ENCODE measurements at regions not wholly inside any gene's neighbourhood (a gene's known extent, or its start where the extent isn't known, plus 50 kb on each side); places are given as distances from the start of the nearest gene placed in this dataset.

DNA sequence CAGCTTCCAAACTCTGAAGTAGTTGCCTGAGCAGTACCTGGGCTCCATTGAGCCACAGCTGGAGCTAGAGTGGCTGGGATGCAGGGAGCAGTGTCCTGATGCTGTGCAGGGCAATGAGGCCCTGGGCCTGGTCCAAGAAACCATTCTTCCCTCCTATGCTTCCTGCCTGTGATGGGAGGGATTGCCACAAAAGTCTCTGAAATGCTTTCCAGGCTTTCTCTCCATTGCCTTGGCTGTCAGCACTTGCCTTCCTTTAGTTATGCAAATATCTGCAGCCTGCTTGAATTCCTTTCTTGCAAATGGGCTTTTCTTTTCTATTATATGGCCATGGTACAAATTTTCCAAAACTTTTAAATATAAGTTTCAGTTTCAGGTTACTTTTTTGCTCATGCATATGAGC lies 972.2 kb upstream of the MBL2 start:
- TF ChIP-seq EZH2 (IDR thresholded peaks at IDR 0.05; ENCODE audit: borderline replicate concordance, low read length): no peak
- TF ChIP-seq, protein P1, sequence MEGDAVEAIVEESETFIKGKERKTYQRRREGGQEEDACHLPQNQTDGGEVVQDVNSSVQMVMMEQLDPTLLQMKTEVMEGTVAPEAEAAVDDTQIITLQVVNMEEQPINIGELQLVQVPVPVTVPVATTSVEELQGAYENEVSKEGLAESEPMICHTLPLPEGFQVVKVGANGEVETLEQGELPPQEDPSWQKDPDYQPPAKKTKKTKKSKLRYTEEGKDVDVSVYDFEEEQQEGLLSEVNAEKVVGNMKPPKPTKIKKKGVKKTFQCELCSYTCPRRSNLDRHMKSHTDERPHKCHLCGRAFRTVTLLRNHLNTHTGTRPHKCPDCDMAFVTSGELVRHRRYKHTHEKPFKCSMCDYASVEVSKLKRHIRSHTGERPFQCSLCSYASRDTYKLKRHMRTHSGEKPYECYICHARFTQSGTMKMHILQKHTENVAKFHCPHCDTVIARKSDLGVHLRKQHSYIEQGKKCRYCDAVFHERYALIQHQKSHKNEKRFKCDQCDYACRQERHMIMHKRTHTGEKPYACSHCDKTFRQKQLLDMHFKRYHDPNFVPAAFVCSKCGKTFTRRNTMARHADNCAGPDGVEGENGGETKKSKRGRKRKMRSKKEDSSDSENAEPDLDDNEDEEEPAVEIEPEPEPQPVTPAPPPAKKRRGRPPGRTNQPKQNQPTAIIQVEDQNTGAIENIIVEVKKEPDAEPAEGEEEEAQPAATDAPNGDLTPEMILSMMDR (IDR thresholded peaks at IDR 0.05; ENCODE audit: low read length): no peak

Data from OCI-LY1 (cell line).